ENCODE measurements at regions not wholly inside any gene's neighbourhood (a gene's known extent, or its start where the extent isn't known, plus 50 kb on each side); places are given as distances from the start of the nearest gene placed in this dataset.
A peak's percentile ranks its signal among the peaks of the same experiment; 100 is the strongest.

GRCh38 chr10:110394296-110394695 lies 89.6 kb upstream of the SMNDC1 start:
- Histone ChIP-seq H3K9me3 (no peaks in the 10 kb centered on the region), H3K27ac (no peak overlapping the region), H3K36me3 (ENCODE audit: low read depth, missing control alignments) (no peaks in the 10 kb centered on the region), H3K4me3 (no peak overlapping the region), H3K4me1 (peaks cover 12% of the 10 kb centered on the region), H3K27me3 (no peaks in the 10 kb centered on the region)
- no peak for TF ChIP-seq POLR2A (IDR thresholded peaks at IDR 0.05)
- TF ChIP-seq CTCF (IDR thresholded peaks at IDR 0.05): no peak
- DNase-seq: no peak
- WGBS, 2 donors: 83 to 100% methylated on average over 5 to 8 of the region's 8 CpGs
- intact Hi-C loops (cut with DNase I; ENCODE audit: low total_unique reads): no loop called here

GRCh38 chr10:110394898-110395297 lies 90.2 kb upstream of the SMNDC1 start:
- Histone ChIP-seq H3K4me3 (no peak overlapping the region), H3K9me3 (no peaks in the 10 kb centered on the region), H3K27me3 (no peaks in the 10 kb centered on the region), H3K36me3 (ENCODE audit: low read depth, missing control alignments) (no peaks in the 10 kb centered on the region), H3K27ac (no peak overlapping the region), H3K4me1 (peaks cover 12% of the 10 kb centered on the region)
- TF ChIP-seq CTCF (IDR thresholded peaks at IDR 0.05) (no peak), POLR2A (IDR thresholded peaks at IDR 0.05) (no peak)
- intact Hi-C loops (cut with DNase I; ENCODE audit: low total_unique reads): no loop called here
- 96% methylated on average over 6 of the region's 6 CpGs for WGBS, 2 donors
- no peak for DNase-seq

- Histone ChIP-seq H3K9me3 (no peaks in the 10 kb centered on the region), H3K27ac (no peak overlapping the region), H3K27me3 (no peaks in the 10 kb centered on the region), H3K4me3 (no peak overlapping the region), H3K36me3 (ENCODE audit: low read depth, missing control alignments) (no peaks in the 10 kb centered on the region), H3K4me1 (peaks cover 12% of the 10 kb centered on the region)
- TF ChIP-seq CTCF (IDR thresholded peaks at IDR 0.05) (no peak), POLR2A (IDR thresholded peaks at IDR 0.05) (no peak)
- intact Hi-C loops (cut with DNase I; ENCODE audit: low total_unique reads): no loop called here
- 59 to 67% methylated on average over 10 to 11 of the region's 11 CpGs for WGBS, 2 donors
- DNase-seq: peak; percentile 48
Measured at GRCh38 chr10:110395350-110396283, 90.9 kb upstream of the SMNDC1 start.

- Histone ChIP-seq H3K4me1 (peaks cover 12% of the 10 kb centered on the region), H3K27ac (no peak overlapping the region)
- WGBS, 2 donors: 95 to 97% methylated on average over 1 of the region's 1 CpG
Measured at GRCh38 chr10:110396284-110396651, 91.5 kb upstream of the SMNDC1 start.

More at GRCh38 chr10:110396284-110396651, 91.5 kb upstream of the SMNDC1 start:
- Histone ChIP-seq H3K9me3 (no peaks in the 10 kb centered on the region), H3K27me3 (no peaks in the 10 kb centered on the region), H3K4me3 (no peak overlapping the region), H3K36me3 (ENCODE audit: low read depth, missing control alignments) (no peaks in the 10 kb centered on the region)
- no peak for TF ChIP-seq CTCF (IDR thresholded peaks at IDR 0.05)
- no peak for TF ChIP-seq POLR2A (IDR thresholded peaks at IDR 0.05)
- intact Hi-C loops (cut with DNase I; ENCODE audit: low total_unique reads): no loop called here
- no peak for DNase-seq
